Ecto neural progenitor cell (in vitro differentiated cells): ENCODE measurements at regions not wholly inside any gene's neighbourhood (a gene's known extent, or its start where the extent isn't known, plus 50 kb on each side); places are given as distances from the start of the nearest gene placed in this dataset.
A peak's percentile ranks its signal among the peaks of the same experiment; 100 is the strongest.

Experiments used
- DNase-seq: peaks from one replicate; pipeline ENCODE4 v3.0.0-alpha.2; 2018; ENCODE audit warnings: low spot score

DNA sequence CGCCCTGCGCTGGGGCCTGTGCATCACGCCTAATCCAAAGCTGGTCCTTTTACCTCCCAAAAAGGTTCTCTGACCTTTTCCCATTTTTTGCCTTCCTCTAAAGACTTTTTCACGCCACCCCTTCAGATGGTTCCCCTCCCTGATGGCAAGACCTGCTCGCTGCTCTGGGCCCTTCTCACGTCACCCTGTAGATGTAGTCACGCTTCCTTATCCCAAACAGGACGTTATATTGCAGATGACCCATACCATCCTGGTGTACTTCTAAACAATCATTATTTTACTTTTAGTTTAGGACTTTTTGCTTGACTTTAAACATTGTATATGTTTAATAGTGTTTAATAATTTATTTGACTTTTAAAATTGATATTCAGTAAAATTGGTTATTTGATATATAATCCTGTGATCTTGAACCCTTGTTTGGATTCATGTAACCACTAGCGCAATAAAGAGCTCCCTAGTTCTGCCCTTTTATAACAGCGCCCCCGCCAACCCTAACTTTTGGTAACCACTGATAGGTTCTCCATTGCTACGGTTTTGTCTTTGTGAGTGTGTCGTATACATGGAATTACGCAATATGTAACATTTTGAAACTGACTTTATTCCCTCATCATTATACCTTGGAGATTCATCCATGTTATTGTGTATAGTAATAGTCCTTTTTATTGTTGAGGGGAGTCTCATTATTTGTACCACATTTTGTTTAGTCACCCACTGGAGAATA lies 159.0 kb upstream of the CHRNA7 start:
- DNase-seq, result no peak

GRCh38 chr15:31871887-31872281 lies 158.4 kb upstream of the CHRNA7 start:
- DNase-seq, result no peak

GRCh38 chr15:31887246-31887645 lies 143.1 kb upstream of the CHRNA7 start:
- peak; percentile 58 for DNase-seq

- DNase-seq, result no peak
Observed at GRCh38 chr15:31892513-31892912, 137.8 kb upstream of the CHRNA7 start.

DNA sequence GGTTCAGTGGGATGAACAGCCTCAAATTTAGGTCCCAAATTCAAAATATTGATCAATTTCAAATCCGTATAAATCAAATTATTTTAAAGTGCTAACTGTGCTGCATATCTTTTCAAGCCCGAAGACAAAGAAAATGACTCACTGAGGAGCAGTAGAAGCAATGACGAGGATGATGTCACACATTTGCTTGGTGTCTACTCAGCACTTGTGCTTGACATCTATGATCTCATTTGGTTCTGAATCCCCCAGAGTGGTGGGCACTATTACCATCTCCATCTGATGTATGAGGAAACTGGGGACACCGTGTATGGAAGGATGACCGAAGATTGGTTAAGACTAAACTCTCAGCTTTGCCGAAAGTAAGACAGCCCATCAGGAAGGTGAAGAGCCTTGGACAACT lies 136.5 kb upstream of the CHRNA7 start:
- no peak for DNase-seq

- no peak for DNase-seq
Observed at GRCh38 chr15:31897746-31898145, 132.6 kb upstream of the CHRNA7 start.

GRCh38 chr15:31901501-31901900 lies 128.8 kb upstream of the CHRNA7 start:
- no peak for DNase-seq

GRCh38 chr15:31905054-31905453 lies 125.3 kb upstream of the CHRNA7 start:
- no peak for DNase-seq

GRCh38 chr15:31925541-31925940 lies 104.8 kb upstream of the CHRNA7 start:
- DNase-seq, result no peak

DNA sequence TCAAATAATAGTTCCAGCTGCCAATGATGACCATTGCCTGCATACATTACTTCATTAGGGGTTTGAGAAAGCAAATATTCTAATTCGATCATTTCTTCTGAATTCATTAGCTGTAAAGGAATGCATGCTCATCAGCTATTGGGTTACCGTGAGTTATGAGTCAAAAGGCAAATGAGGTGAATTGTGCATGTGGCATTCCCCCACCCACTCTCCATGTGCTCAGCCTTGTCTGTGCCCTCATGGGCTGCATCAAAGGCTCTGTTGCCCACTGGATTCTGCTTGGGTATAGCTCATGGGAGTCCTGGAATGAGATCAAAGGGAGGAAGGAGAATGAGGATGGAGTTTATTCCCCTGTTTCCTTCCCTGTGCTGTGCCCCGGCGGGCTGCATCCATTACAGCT lies 99.3 kb upstream of the CHRNA7 start:
- no peak for DNase-seq

DNA sequence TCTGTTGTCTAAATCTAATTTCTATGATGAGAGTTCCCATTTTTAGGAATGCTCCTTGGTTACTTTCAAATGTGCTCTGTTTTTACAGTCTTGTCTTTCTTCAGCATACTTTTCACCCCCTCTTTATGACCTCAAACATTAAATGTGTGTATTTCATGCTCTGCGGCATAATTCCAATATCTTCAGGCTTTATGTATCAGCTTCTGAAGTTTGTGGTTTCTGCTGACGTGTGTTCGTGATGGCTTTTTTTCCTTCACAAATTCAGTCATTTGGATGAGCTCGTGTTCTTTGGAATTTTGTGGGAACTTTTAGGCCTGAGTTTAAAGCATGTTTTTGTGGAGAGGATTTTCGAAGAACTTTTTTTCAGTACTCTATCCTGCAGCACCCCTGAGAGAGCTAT lies 97.7 kb upstream of the CHRNA7 start:
- DNase-seq, result no peak

DNA sequence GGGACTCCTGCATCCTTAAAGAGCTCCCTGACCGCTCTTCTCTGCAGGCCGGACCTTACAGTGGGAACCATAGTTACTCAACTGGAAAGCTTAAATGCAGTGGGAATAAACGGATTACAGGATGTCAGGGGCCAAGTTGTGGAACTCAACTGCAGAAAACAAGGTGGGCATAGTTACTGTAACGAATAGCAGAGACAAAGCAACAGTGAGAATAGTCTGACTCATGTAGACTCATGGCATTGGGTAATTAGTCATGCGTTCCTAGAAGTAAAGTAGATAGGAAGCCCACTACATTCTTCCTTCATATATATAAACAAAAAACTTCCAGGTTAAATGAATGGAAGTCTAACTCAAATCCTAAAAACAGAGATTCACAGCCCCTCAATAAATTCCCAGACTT lies 95.5 kb upstream of the CHRNA7 start:
- DNase-seq, result no peak

GRCh38 chr15:31953478-31953877 lies 76.8 kb upstream of the CHRNA7 start:
- DNase-seq, result no peak

GRCh38 chr15:31954374-31955172 lies 75.7 kb upstream of the CHRNA7 start:
- no peak for DNase-seq

GRCh38 chr15:31955734-31956133 lies 74.6 kb upstream of the CHRNA7 start:
- DNase-seq, result no peak

DNA sequence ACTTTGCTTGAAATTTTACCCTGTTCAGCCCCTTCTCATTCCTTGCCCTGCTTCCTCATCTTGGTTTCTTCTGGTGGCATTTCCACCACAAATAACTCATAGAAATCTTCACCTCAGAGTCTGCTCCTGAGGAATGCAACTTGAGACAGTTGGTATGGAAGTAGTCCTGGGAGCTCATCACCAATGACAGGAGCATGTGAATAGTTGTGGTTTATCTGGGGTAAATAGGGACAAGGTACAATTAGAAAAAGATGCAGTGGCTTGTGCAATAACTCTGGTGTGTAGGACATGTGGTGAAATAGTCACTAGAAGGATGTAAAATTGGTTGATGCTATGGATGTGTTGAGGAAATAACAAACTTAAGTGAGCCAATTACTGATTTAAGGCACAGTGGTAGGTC lies 72.7 kb upstream of the CHRNA7 start:
- no peak for DNase-seq

- no peak for DNase-seq
Observed at GRCh38 chr15:31964586-31965307, 65.6 kb upstream of the CHRNA7 start.

DNA sequence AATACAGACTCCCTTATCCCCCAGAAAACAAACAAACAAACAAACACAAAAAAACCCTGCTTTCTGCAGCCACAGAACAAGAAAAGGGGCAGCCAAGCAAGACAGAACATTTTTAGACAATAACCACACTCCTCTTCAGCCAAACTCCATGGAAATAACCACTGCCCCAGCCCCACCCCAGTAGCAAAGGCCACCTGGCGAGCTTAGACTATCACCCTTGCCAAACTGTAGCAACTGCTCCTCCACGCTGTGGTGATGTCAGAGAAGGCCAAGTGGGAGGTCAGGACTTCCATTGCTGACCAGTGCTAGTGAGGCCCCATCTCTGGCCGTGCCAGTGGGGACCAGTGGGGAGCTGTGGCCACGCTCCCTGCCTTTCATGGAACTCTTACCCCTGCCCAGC lies 60.3 kb upstream of the CHRNA7 start:
- no peak for DNase-seq

DNA sequence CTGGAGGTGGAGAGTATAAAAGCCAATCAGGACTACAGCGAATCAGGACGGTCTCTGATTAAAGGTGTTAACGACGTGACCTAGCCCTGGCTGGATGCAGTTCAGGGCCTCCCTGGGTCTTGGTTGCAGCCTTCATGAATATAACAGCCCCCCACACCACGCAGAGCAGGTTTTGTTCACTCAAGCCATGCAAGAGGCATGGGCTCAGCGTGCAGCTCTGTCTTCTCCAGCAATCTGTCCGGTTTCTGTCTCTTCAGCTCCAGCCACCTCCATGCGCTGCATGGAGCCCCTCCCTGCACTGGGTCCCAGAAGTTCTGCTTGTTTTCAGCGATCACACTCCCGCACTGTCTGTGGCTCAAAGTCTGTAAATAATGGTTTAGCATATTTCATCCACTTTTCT lies 57.1 kb upstream of the CHRNA7 start:
- DNase-seq, result no peak

- DNase-seq, result no peak
Observed at GRCh38 chr15:31974154-31974794, 56.0 kb upstream of the CHRNA7 start.

DNA sequence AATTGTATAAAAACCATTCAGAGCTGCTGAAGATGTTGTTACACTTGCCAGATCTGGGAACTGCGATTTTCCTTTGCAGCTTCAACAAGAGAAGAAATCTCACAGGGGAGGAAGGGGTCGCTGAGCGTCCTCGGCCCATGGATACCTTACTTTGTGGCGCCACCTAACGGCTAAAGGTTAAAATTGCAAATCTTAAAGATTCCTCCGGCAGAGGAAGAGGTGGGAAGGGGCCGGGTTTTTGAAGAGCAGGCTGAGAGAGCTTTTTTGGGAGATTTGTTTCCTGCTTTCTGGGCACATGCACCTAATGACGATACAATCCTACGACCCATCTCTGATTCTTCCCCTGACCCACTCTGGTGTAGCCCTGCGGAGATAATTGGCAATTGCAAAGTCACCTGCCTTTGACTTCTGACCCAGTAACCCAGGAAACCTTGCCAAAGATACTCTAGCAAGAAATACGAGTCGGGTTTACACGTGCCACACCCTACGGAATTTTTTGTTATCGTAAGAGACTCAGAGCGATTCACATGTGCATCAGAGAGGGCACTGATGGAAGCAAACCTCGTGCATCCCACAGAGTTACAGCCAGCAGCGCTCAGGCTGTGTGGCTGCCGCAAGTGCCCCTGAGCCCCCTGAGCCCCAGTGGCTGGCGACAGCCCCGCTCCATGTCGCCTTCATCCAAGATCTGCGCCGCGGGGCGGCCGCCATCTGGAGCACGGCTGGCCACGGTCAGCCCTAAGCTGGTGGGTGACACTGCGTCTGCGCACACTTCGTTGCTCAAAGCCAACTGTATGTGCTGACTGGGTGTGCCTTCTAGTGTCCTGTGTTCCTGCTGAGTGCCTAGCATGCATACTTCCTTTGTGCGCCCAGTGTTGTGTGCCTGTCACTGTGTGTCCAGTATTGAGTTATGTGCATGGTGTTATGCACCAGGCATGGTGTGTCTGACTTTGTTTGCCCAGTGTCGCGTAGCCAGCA lies 55.2 kb upstream of the CHRNA7 start:
- peak; percentile 69 for DNase-seq
